ENCODE measurements at regions not wholly inside any gene's neighbourhood (a gene's known extent, or its start where the extent isn't known, plus 50 kb on each side); places are given as distances from the start of the nearest gene placed in this dataset.
"Not testable (repeated sequence)": the region's sequence is repeated elsewhere in the genome, so short reads cannot be mapped to it uniquely, and the experiment has no call there.

DNA sequence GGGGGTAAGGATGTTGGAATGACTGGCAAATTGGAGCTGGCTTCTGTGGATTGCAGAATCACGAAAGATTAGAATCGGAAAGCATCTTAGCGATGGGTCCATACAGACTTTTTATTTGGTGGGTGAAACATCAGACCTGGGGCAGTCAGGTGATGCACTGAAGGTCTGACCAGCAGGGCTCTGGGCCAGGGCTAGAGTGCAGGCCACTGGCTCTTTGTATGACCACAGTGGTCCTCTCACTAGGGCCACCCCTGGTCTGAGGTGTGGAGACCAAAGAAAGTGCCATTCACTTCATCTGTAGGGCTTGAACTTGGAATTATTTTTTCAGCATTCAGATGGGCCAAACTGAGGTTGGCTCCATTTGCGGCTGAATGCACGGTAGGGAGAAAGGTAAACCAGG, 306.4 kb downstream of the RPS6KC1 start:
- TF ChIP-seq, protein P1, sequence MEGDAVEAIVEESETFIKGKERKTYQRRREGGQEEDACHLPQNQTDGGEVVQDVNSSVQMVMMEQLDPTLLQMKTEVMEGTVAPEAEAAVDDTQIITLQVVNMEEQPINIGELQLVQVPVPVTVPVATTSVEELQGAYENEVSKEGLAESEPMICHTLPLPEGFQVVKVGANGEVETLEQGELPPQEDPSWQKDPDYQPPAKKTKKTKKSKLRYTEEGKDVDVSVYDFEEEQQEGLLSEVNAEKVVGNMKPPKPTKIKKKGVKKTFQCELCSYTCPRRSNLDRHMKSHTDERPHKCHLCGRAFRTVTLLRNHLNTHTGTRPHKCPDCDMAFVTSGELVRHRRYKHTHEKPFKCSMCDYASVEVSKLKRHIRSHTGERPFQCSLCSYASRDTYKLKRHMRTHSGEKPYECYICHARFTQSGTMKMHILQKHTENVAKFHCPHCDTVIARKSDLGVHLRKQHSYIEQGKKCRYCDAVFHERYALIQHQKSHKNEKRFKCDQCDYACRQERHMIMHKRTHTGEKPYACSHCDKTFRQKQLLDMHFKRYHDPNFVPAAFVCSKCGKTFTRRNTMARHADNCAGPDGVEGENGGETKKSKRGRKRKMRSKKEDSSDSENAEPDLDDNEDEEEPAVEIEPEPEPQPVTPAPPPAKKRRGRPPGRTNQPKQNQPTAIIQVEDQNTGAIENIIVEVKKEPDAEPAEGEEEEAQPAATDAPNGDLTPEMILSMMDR (IDR thresholded peaks at IDR 0.05; ENCODE audit: low read depth, low read length) = no peak

DNA sequence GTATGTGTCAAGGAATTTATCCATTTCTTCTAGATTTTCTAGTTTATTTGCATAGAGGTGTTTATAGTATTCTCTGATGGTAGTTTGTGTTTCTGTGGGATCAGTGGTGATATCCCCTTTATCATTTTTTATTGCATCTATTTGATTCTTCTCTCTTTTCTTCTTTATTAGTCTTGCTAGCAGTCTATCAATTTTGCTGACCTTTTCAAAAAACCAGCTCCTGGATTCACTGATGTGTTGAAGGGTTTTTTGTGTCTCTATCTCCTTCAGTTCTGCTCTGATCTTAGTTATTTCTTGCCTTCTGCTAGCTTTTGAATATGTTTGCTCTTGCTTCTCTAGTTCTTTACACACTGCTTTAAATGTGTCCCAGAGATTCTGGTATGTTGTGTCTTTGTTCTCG, 307.3 kb downstream of the RPS6KC1 start:
- DNase-seq (ENCODE audit: extremely low read depth, low read depth) = not testable (repeated sequence)

More for the DNA sequence above, 306.4 kb downstream of the RPS6KC1 start:
- DNase-seq (ENCODE audit: extremely low read depth, low read depth) = no peak

DNA sequence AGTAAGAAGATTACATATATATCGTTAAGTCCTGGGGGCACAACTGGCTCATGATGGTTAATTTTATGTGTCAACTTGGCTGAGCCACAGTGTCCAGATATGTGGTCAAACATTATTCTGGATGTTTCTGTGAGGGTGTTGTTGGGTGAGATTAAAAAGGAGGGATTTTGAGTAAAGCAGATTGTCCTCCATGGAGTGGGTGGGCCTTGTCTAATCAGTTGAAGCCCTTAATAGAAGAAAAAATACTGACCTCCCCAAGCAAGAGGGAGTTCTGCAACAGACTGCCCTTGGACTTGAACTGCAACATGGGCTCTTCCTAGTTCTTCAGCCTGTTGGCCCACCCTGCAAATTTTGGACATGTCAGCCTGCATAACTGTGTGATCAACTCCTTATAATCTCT, 311.6 kb downstream of the RPS6KC1 start:
- TF ChIP-seq, protein P1 (IDR thresholded peaks at IDR 0.05; ENCODE audit: low read depth, low read length) = no peak
- no peak for DNase-seq (ENCODE audit: extremely low read depth, low read depth)

DNA sequence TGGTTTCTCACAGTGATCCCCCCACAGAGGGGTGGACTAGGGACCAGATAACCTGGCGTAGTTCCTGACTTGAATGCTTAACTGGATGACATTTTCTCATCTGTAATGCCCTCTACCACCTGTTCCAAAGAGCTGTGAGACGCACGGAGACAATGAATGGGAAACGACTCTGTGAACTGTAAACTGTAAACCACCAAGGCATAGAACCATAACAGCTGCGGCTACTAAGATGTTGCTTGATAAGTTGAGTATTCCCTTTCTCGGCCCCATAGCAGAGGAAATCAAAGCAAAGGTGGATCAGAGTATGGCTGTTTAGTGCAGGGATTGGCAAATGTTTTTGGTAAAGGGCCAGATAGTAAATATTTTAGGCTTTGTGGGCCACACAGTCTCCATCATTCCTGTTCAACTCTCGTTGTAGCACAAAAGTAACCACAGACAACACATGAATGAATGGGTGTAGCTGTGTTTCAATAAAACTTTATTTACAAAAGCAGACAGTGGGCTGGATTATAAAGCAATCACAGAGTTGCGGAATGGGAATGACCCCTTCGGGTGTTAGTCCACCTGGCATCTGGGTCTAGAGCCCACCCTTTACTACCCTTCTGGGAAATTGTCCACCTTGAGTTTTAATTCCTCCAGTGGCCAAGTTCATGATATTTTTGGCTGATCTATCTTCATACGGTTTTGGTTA, 315.2 kb downstream of the RPS6KC1 start:
- no peak for DNase-seq (ENCODE audit: extremely low read depth, low read depth)
- TF ChIP-seq, protein P1 (IDR thresholded peaks at IDR 0.05; ENCODE audit: low read depth, low read length) = no peak

DNA sequence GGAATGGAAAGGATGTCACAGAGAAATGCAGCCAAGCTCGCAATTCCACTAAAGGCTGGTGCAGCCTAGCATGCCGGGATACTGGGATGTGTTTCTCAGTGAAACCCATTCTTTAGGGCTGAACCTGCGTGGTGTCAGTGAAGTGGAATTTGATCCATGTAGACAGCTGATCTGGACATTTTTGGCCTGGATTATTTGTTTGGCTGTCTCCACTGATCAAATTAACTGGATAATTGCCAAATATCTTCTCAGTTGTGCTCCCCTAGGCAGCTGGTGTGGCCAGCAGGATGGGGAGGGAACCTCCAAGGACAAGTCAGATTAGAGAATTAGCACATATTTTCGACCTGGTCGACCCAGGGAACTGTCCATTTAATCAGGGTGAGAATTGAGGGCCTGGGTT, 318.4 kb downstream of the RPS6KC1 start:
- no peak for DNase-seq (ENCODE audit: extremely low read depth, low read depth)
- TF ChIP-seq, protein P1 (IDR thresholded peaks at IDR 0.05; ENCODE audit: low read depth, low read length) = no peak

DNA sequence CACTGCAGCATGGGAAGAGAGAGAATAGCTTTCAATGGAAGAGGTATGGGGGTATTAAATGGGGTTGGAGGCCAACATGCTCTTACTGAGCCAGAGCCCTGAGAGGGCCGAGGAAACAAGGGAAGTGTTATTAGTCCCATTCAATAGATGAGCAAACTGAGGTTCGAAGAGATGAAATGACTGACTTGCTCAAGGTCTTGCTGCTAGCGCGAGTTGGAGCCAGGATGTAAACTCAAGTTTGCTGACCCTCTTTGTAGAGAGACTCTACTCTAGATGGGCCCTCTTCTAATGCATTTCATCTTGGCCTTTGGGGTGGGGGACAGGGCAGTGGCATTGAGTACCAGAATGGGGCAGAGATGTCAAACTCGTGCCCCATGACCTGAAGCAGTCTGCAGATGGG, 319.5 kb downstream of the RPS6KC1 start:
- no peak for DNase-seq (ENCODE audit: extremely low read depth, low read depth)
- TF ChIP-seq, protein P1 (IDR thresholded peaks at IDR 0.05; ENCODE audit: low read depth, low read length) = no peak

DNA sequence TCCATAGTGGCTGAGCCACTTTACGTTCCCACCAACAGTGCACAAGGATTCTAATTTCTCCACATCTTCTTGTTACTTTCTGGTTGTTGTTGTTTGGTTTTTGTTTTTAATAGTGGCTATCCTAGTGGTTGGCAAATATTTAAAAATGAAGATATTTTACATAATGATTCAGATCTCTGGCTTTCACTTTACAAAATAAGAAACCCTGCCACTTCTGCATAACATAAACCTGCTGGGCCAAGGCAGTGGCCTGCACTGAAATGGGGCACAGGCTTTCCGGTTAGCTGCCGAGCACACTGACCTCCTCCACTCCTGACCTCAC, 320.4 kb downstream of the RPS6KC1 start:
- DNase-seq (ENCODE audit: extremely low read depth, low read depth) = no peak
- TF ChIP-seq, protein P1 (IDR thresholded peaks at IDR 0.05; ENCODE audit: low read depth, low read length) = no peak

Data from AG09319 (cell line).